ENCODE measurements at regions not wholly inside any gene's neighbourhood (a gene's known extent, or its start where the extent isn't known, plus 50 kb on each side); places are given as distances from the start of the nearest gene placed in this dataset.
"Not testable (repeated sequence)": the region's sequence is repeated elsewhere in the genome, so short reads cannot be mapped to it uniquely, and the experiment has no call there.

DNA sequence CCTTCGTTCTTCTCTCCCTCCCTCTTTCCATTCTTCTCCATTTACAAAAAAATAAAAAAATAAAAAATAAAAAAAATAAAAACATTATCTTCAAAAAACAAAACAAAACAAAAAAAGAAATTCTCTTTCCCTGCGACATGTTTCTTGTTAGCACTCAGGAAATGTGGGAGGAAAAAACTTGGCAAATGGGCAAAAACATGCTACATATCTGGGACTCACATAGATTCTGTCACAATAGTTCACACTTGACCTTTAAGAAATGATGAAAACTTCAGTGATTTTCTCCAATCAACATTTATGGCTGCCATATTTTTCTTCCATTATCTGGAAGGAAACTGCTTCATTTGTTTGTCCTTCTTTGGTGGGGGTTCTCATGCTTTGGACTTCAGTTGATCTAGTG, 109.3 kb downstream of the PRKAB2 start:
- DNase-seq: no peak

DNA sequence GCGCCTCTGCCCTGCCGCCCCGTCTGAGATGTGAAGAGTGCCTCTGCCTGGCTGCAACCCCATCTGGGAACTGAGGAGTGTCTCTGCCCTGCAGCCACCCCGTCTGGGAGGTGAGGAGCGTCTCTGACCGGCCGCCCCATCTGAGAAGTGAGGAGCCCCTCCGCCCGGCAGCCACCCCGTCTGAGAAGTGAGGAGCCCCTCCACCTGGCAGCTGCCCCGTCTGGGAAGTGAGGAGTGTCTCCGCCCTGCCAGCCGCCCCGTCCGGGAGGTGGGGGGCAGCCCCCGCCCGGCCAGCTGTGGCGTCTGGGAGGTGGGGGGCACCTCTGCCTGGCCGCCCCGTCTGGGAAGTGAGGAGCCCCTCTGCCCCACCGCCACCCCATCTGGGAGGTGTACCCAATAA, 110.4 kb downstream of the PRKAB2 start:
- not testable (repeated sequence) for DNase-seq

DNA sequence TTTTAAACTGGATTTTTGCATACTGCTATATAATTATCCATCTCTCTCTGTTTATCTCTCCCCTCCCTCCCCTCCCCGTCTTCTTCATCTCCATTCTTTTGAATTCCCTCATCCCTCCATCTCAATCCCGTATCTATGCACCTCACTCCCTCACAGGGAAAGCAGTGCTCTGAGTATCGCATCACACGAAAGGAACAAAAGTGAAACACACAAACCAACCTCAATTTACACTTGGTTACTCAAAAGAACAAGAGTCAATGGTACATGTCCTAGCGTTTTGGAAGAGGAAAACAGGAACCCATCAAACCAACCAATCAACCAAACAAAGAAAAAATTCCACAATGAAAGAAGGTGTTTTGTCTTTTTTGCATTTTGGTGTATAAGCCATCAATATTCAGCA, 115.1 kb downstream of the NBPF12 start:
- DNase-seq: no peak

DNA sequence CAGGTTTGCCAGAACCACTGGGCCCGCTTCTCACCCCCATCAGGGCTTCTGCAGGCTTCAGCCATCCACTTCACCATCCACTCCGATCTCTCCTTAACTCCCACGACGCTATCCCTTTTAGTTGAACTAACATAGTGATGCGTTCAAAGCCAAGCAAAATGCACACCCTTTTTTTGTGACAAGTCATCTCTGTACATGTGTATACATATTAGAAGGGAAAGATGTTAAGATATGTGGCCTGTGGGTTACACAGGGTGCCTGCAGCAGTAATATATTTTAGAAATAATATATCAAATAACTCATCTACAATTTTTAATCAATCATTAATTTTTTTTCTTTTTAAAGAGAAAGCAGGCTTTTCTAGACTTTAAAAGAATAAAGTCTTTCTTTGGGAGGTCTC, 114.6 kb downstream of the NBPF12 start:
- no peak for DNase-seq

DNA sequence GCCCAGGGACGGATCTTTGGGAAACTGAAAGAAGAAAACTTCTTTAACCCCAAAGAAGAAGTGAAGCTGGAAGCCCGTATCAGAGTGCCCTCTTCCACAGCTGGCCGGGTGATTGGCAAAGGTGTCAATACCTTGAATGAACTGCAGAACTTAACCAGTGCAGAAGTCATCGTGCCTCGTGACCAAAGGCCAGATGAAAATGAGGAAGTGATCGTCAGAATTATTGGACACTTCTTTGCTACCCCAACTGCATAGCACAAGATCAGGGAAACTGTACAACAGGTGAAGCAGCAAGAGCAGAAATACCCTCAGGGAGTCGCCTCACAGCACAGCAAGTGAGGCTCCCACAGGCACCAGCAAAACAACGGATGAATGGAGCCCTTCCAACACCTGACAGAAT, 114.0 kb downstream of the NBPF12 start:
- DNase-seq: no peak

DNA sequence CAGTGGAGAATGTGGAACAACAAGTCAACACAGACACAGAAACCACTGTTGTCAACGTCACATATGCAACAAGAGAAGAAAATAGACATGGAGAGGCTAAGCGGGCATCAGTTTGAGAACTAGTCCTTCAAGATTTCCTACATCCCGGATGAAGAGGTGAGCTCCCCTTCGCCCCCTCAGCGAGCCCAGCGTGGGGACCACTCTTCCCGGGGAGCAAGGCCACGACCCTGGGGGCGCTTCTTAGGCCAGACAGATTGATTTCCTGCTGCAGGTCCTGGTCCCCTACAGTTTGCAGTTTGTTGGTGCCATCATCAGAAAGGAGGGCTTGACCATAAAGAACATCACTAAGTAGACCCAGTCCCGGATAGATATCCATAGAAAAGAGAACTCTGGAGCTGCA, 113.0 kb downstream of the NBPF12 start:
- DNase-seq: no peak

DNA sequence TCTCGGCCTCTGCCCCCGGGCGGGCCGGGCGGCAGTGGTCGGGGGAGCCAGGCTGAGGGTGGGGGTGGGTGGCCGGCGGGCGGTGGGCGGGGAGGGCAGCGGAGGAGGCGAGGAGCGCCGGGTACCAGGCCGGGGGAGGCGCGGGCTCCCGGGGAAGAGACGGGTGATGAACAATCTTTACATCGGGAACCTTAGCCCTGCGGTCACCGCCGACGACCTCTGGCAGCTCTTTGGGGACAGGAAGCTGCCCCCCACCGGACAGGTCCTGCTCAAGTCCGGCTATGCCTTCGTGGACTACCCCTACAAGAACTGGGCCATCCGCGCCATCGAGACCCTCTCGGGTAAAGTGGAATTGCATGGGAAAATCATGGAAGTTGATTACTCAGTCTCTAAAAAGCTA, 112.5 kb downstream of the NBPF12 start:
- no peak for DNase-seq

DNA sequence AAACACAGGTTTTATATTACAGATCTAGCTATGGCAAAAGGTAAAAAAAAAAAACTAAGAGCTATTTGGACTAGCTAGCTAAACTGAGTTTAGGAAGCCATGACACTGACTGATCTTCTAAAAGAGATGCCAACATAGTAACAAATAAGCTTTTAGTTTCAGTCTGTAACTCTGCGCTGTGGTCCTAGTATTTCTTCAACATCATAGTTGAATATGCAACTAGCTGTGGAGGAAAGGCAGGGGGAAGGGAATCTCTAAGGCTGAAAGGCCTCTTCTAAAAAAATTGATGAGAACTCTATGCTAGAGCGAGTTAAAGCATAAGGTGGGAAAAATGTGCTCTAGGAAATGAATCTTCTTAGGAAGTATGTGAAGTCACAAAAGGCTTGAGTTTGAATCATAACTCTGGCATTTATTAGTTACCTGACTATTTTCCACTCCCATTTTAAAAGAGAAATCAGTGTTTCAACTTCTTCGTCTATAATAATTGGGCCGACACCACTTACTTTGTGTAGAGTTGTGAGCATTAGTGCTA, 108.8 kb downstream of the NBPF12 start:
- DNase-seq: not testable (repeated sequence)

DNA sequence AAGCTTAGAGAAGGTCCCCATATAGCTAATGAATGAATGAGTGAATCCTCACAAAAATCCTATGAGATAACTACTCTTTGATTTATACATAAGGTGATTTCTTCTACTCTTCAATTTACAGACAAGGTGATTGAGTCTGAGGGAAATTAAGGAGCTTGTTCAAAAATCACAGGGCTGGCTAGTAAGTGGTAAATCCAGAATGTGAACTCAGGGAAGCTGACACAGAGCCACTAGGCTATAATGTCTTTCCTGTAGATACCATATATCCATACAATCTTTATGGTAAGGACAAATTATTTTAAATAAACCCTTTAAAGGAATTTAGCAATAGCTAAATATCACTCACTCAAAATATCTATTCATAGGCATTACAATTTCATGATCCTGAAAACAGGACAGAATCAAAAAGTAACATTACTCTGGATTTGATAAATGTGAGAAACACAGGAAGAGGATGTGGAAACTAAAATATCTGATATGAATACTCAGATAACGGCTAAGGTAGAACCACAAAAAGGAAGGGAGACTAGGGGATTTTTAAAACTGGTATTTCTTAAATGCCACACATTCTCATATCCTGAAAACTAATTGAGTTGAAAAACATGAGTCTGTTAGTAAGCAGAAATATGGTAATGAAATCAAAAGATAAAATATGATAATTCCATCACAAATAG, 108.2 kb downstream of the NBPF12 start:
- no peak for DNase-seq
